H1 (cell line): ENCODE measurements at regions not wholly inside any gene's neighbourhood (a gene's known extent, or its start where the extent isn't known, plus 50 kb on each side); places are given as distances from the start of the nearest gene placed in this dataset.

Experiments
- CHD2 ChIP-seq: IDR thresholded peaks from 2 replicates; pipeline ENCODE4 v1.6.1; 2012; ENCODE audit warnings: low read length, improper control_type of control experiment
- EGR1 ChIP-seq: IDR thresholded peaks from 2 replicates; pipeline ENCODE4 v1.6.1; 2011; ENCODE audit warnings: low read depth, low read length, borderline replicate concordance
- FOSL1 ChIP-seq: IDR thresholded peaks from 2 replicates; pipeline ENCODE4 v1.6.1; 2011; ENCODE audit warnings: mild to moderate bottlenecking, low read depth, low read length, moderate library complexity; ENCODE audit not compliant: insufficient read depth
- KDM4A ChIP-seq: IDR thresholded peaks from one replicate; pipeline ENCODE4 v1.7.1; 2012; ENCODE audit warnings: low read depth, mild to moderate bottlenecking, moderate library complexity, low read length, inconsistent platforms; ENCODE audit not compliant: severe bottlenecking
- SP4 ChIP-seq: IDR thresholded peaks from 2 replicates; pipeline ENCODE4 v1.6.1; 2012; ENCODE audit warnings: low read length, inconsistent platforms
- TF ChIP-seq, protein P1 (sequence below), 3 experiments: IDR thresholded peaks; 1 replicate in 2 of 3; 2 replicates in 1 of 3; pipeline versions ENCODE4 v1.5.1 to v1.6.1; 2011; ENCODE audit warnings: low read length in 3 of 3, mild to moderate bottlenecking in 3 of 3, inconsistent platforms in 2 of 3, low read depth in 1 of 3, moderate library complexity in 1 of 3; ENCODE audit not compliant: insufficient read depth in 1 of 3; ENCODE audit errors: control extremely low read depth in 1 of 3

- TF ChIP-seq, protein P1, sequence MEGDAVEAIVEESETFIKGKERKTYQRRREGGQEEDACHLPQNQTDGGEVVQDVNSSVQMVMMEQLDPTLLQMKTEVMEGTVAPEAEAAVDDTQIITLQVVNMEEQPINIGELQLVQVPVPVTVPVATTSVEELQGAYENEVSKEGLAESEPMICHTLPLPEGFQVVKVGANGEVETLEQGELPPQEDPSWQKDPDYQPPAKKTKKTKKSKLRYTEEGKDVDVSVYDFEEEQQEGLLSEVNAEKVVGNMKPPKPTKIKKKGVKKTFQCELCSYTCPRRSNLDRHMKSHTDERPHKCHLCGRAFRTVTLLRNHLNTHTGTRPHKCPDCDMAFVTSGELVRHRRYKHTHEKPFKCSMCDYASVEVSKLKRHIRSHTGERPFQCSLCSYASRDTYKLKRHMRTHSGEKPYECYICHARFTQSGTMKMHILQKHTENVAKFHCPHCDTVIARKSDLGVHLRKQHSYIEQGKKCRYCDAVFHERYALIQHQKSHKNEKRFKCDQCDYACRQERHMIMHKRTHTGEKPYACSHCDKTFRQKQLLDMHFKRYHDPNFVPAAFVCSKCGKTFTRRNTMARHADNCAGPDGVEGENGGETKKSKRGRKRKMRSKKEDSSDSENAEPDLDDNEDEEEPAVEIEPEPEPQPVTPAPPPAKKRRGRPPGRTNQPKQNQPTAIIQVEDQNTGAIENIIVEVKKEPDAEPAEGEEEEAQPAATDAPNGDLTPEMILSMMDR (IDR thresholded peaks at IDR 0.05; ENCODE audit: control extremely low read depth in 1 of 3, insufficient read depth in 1 of 3, low read depth in 1 of 3, low read length in 3 of 3) = no peak
- TF ChIP-seq KDM4A (no peak), EGR1 (no peak), FOSL1 (no peak), CHD2 (no peak), SP4 (no peak)
Measured at GRCh38 chr2:21640046-21640445, 516.3 kb downstream of the TDRD15 start (continued).
